ENCODE measurements at regions not wholly inside any gene's neighbourhood (a gene's known extent, or its start where the extent isn't known, plus 50 kb on each side); places are given as distances from the start of the nearest gene placed in this dataset.

GRCh38 chr4:67120369-67120768, 424.9 kb downstream of the CENPC start:
- no peak for DNase-seq (ENCODE audit: low spot score)

- no peak for DNase-seq (ENCODE audit: low spot score)
Observed at GRCh38 chr4:67109276-67109675, 436.0 kb downstream of the CENPC start.

- no peak for DNase-seq (ENCODE audit: low spot score)
Observed at GRCh38 chr4:67106861-67107460, 438.3 kb downstream of the CENPC start.

- no peak for DNase-seq (ENCODE audit: low spot score)
Observed at GRCh38 chr4:67104145-67104544, 441.2 kb downstream of the CENPC start.

DNA sequence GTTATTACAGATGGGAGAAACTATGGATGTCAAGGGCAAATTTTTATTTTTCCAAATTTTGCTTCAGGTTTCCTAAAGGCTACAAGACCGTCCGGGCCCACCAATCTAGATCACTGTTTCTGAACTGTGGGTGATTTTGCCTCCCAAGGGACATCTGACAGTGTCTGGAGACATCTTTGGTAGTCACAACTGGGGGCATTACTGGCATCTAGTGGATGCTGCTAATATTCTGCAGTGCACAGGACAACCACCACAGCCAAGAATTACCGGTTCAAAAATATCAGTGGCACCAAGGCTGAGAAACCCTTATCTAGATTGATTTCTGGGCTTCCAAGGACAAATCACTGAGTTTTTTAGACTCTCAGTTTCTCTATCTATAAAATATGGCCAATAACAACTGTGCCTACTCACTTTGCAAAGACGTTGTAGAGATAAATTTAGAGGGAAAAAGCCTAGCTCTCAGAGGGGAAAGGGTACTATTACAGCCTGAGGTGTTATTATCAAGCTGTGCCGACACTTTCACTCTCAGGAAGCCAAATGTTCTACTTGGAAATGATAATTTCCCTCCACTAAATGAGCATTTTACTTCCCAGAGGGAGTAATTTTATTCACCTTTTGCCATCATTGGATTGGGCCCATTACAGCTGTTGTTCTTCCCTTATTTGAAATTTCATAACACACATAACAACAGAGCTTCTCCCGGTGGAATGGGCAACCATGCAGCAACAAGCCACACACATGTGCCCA, 442.1 kb downstream of the CENPC start:
- DNase-seq (ENCODE audit: low spot score): no peak

- DNase-seq (ENCODE audit: low spot score): no peak
Observed at GRCh38 chr4:67101612-67102011, 443.7 kb downstream of the CENPC start.

DNA sequence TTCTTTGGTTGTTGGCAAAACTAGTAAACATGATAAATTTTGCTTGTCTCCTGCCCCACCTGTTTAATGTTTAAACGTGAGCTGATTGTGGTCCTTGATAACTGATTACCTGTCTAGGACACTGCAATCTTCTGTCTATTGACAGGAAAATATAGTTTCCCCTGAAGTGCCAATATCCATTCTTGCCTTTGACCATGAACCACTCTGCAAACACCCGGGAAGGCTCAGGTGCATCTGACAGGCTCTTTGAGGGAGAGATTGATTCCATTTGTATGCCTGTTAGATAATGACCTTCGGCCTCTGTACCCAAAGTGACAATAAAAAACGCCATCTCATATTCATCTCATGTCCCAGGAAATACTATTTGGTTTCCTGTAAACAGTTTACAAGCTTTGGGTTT, 453.0 kb downstream of the CENPC start:
- DNase-seq (ENCODE audit: low spot score): no peak

DNA sequence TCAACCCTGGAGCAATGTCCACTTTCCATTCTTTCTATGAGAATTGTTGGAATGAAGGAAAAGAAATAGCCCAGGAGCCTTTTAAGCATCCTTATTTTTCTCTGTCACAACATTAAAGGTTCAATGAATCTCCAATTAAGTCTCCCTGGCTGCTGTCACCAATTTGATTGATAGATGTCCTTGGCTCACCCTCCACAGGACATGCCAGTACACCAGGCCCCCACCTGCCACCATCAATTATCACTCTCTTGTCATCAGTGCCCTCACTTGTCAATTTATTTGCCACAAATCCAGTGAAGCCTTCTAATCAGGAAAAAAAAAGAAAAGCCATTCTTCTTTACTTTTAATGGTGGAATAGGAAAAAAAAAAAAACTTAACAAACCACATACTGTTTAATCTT, 453.6 kb downstream of the CENPC start:
- no peak for DNase-seq (ENCODE audit: low spot score)

- DNase-seq (ENCODE audit: low spot score): peak; percentile 26
Observed at GRCh38 chr4:67087897-67088296, 457.4 kb downstream of the CENPC start.

DNA sequence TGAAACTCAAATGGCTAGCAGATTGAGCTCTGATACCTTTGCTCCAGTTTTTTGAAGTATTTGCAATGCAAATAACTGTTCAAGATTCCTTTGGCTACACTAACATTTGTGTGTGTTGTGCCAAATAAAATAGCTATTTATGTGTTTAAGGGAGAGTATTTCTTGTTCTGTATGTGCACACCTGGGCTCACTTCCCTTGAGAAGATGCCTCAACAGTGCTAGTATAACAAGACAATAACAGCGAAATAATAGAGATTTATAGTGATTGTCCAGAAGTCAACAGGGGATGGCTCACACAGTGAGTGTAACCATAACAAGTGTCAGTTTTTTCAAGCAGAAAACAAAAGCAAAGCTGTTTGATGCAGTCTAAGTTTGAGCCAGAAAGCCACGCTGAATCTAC, 460.5 kb downstream of the CENPC start:
- DNase-seq (ENCODE audit: low spot score): no peak

GRCh38 chr4:67083496-67083895, 461.8 kb downstream of the CENPC start:
- no peak for DNase-seq (ENCODE audit: low spot score)

DNA sequence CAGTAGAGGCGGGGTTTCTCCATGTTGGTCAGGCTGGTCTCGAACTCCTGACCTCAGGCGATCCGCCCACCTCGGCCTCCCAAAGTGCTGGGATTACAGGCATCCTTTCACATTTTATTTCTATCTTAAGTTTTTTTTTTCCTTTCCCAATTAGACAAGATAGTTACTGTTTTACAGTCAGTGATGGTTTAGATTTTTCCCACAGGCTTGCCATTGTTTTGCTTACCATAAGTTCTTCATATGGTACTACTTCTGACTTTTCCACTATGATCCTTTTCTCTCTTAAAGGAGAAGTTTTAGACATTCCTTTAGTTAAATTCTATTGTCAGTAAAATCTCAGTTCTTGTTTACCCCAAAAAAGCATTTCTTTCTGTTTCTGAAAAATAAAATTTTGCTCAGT, 462.6 kb downstream of the CENPC start:
- no peak for DNase-seq (ENCODE audit: low spot score)

GRCh38 chr4:67080046-67080557, 465.2 kb downstream of the CENPC start:
- DNase-seq (ENCODE audit: low spot score): no peak

DNA sequence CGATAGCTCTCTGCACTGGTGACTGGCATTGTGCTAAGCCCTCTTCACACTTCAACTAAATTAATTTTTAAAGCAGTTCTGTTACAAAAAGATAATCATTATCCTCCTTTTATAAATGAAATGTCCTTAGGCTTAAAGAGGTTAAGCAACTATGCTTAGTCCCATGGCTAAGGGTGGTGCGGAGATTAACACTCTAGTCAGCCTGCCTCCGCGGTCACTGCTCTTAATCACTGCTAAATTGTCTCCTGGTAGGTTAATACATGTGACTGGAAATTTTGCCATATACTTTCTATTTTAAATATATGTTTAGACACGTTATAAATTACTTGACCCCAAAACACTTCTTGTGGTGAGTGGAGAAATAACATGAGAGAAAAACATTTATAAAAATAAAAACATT, 473.7 kb downstream of the CENPC start:
- DNase-seq (ENCODE audit: low spot score): no peak

GRCh38 chr4:67055319-67055718, 490.0 kb downstream of the CENPC start:
- no peak for DNase-seq (ENCODE audit: low spot score)

GRCh38 chr4:67054896-67055295, 490.4 kb downstream of the CENPC start:
- no peak for DNase-seq (ENCODE audit: low spot score)

GRCh38 chr4:67052814-67053675, 492.3 kb downstream of the CENPC start:
- no peak for DNase-seq (ENCODE audit: low spot score)

- no peak for DNase-seq (ENCODE audit: low spot score)
Observed at GRCh38 chr4:67051000-67051789, 494.1 kb downstream of the CENPC start.

- no peak for DNase-seq (ENCODE audit: low spot score)
Observed at GRCh38 chr4:67049446-67049845, 495.9 kb downstream of the CENPC start.

- DNase-seq (ENCODE audit: low spot score): no peak
Observed at GRCh38 chr4:67048530-67048929, 496.8 kb downstream of the CENPC start.

- no peak for DNase-seq (ENCODE audit: low spot score)
Observed at GRCh38 chr4:67040315-67040714, 505.0 kb downstream of the CENPC start.

DNA sequence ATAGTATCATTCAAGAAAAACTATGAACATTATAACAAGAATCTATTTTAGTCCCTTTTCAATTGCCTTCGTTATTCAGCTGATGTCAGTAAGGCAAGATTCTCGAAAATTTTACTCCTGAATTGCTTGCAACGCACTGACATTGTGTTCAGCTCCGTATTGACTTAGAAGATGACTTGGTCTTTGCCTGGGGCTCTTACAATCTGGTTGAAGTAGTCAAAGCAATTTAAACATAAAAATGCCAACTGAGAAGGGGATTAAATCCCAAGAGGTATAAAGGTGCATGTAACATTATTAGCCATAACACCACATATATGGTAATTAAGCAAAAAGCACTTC, 507.1 kb downstream of the CENPC start:
- no peak for DNase-seq (ENCODE audit: low spot score)

Data from CD4-positive, alpha-beta T cell treated with Interleukin-2 at 100 ng/mL for 4 hours (primary cell).